ENCODE measurements at regions not wholly inside any gene's neighbourhood (a gene's known extent, or its start where the extent isn't known, plus 50 kb on each side); places are given as distances from the start of the nearest gene placed in this dataset.

DNA sequence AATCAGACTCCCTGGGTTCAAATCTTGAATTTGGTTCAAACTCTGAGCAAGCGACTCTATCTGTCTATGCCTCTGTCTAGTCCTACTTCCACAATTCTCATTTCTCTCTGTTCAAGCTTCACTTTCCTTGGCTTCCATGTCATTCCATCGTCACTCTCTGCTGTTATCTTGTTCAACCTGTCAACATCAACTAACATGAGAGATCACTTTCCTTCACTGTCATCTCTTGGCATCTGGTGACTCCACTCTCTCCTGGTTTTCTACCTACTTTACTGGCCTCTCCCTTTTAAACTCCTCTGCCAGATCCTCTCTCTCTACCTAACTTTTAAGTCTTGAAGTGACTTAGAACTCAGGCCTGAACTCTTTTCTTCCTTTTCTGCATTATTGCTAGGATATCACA, 240.2 kb downstream of the BCAT1 start:
- H3K27me3 ChIP-seq (ENCODE audit: control insufficient read depth in 3 of 3, insufficient read depth in 3 of 3, low read depth in 1 of 3, low read length in 3 of 3), result no peaks in the 10 kb centered on the region
- no peak overlapping the region for H2AFZ ChIP-seq (ENCODE audit: low read length)
- H3K23ac ChIP-seq (ENCODE audit: low read depth, low read length, poor library complexity), result no peak overlapping the region
- peaks cover 0 to 2% of the 10 kb centered on the region in 2 donors for H3K9me3 ChIP-seq (replicated peaks in 1 of 2; ENCODE audit: control insufficient read depth in 2 of 2, insufficient read depth in 1 of 2, low read depth in 1 of 2, low read length in 2 of 2)
- WGBS, 2 donors (ENCODE audit: extremely low coverage in 2 of 2, insufficient read length in 2 of 2, insufficient replicate concordance in 1 of 2), result no CpG with 5 or more reads among the region's 2 CpGs
- H3K4me2 ChIP-seq (ENCODE audit: insufficient read depth, low read length, poor library complexity, severe bottlenecking), result no peak overlapping the region
- no peak for DNase-seq (ENCODE audit: low spot score)
- H3K9ac ChIP-seq (ENCODE audit: low read depth, low read length, poor library complexity), result no peak overlapping the region
- no peak overlapping the region for H4K91ac ChIP-seq (ENCODE audit: low read depth, low read length, poor library complexity)
- no peak overlapping the region for H3K4ac ChIP-seq (ENCODE audit: low read length)
- no peak overlapping the region for H2BK15ac ChIP-seq (ENCODE audit: low read length)
- no peak overlapping the region for H3K27ac ChIP-seq (replicated peaks; ENCODE audit: low read length)
- no peaks in the 10 kb centered on the region for H3K36me3 ChIP-seq (replicated peaks in 1 of 2; ENCODE audit: control insufficient read depth in 2 of 2, insufficient read depth in 2 of 2, low read length in 2 of 2)
- no peak overlapping the region for H3K18ac ChIP-seq (ENCODE audit: low read length)
- H2BK120ac ChIP-seq (ENCODE audit: low read depth, low read length), result no peak overlapping the region
- H2BK12ac ChIP-seq (ENCODE audit: low read length), result no peak overlapping the region
- H3K14ac ChIP-seq (ENCODE audit: low read length), result no peak overlapping the region
- no peaks in the 10 kb centered on the region for H3K4me1 ChIP-seq (ENCODE audit: control insufficient read depth in 2 of 2, insufficient read depth in 1 of 2, low read depth in 1 of 2, low read length in 2 of 2)
- no peaks in the 10 kb centered on the region for H3K79me1 ChIP-seq (ENCODE audit: low read depth, low read length)
- H3K4me3 ChIP-seq (ENCODE audit: low read length in 2 of 2), result no peak overlapping the region
- no peak overlapping the region for H2AK5ac ChIP-seq (ENCODE audit: low read depth, low read length)
- no peak overlapping the region for H2BK5ac ChIP-seq (ENCODE audit: low read length)
- no peak overlapping the region for H4K8ac ChIP-seq (ENCODE audit: low read depth, low read length)

DNA sequence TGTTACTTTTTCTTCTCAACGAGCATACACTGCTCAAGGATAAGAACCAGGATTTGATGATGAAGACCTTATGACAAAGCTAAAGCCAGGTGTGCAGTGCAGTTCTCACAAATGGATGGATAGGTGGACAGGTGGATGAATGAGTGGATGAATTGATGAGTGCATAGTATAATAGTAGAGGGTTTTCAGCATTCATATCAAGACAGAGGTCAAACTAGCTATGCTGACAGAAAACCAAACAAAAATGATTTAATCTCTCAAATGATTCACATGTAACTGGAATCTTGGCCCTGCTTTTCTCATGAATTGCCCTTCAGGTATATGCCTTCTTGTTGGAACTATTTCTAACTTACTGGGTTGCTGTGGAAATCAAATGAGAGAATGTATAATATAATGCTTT, 240.9 kb downstream of the BCAT1 start:
- Histone ChIP-seq H3K4me2 (ENCODE audit: insufficient read depth, low read length, poor library complexity, severe bottlenecking) (no peak overlapping the region), H3K4me1 (ENCODE audit: control insufficient read depth in 2 of 2, insufficient read depth in 1 of 2, low read depth in 1 of 2, low read length in 2 of 2) (no peaks in the 10 kb centered on the region), H4K91ac (ENCODE audit: low read depth, low read length, poor library complexity) (no peak overlapping the region), H2AK5ac (ENCODE audit: low read depth, low read length) (no peak overlapping the region), H3K18ac (ENCODE audit: low read length) (no peak overlapping the region), H2BK5ac (ENCODE audit: low read length) (no peak overlapping the region), H3K36me3 (replicated peaks in 1 of 2; ENCODE audit: control insufficient read depth in 2 of 2, insufficient read depth in 2 of 2, low read length in 2 of 2) (no peaks in the 10 kb centered on the region), H3K4ac (ENCODE audit: low read length) (no peak overlapping the region), H2AFZ (ENCODE audit: low read length) (no peak overlapping the region), H4K8ac (ENCODE audit: low read depth, low read length) (no peak overlapping the region), H3K4me3 (ENCODE audit: low read length in 2 of 2) (no peak overlapping the region), H3K9me3 (replicated peaks in 1 of 2; ENCODE audit: control insufficient read depth in 2 of 2, insufficient read depth in 1 of 2, low read depth in 1 of 2, low read length in 2 of 2) (peaks cover 0 to under 1% of the 10 kb centered on the region in 2 donors), H2BK12ac (ENCODE audit: low read length) (no peak overlapping the region), H3K23ac (ENCODE audit: low read depth, low read length, poor library complexity) (no peak overlapping the region), H3K27me3 (ENCODE audit: control insufficient read depth in 3 of 3, insufficient read depth in 3 of 3, low read depth in 1 of 3, low read length in 3 of 3) (no peaks in the 10 kb centered on the region), H3K14ac (ENCODE audit: low read length) (no peak overlapping the region), H3K9ac (ENCODE audit: low read depth, low read length, poor library complexity) (no peak overlapping the region), H2BK15ac (ENCODE audit: low read length) (no peak overlapping the region), H3K27ac (replicated peaks; ENCODE audit: low read length) (no peak overlapping the region), H2BK120ac (ENCODE audit: low read depth, low read length) (no peak overlapping the region), H3K79me1 (ENCODE audit: low read depth, low read length) (no peaks in the 10 kb centered on the region)
- WGBS, 2 donors (ENCODE audit: extremely low coverage in 2 of 2, insufficient read length in 2 of 2, insufficient replicate concordance in 1 of 2), result no CpG with 5 or more reads among the region's 1 CpG
- DNase-seq (ENCODE audit: low spot score), result no peak

DNA sequence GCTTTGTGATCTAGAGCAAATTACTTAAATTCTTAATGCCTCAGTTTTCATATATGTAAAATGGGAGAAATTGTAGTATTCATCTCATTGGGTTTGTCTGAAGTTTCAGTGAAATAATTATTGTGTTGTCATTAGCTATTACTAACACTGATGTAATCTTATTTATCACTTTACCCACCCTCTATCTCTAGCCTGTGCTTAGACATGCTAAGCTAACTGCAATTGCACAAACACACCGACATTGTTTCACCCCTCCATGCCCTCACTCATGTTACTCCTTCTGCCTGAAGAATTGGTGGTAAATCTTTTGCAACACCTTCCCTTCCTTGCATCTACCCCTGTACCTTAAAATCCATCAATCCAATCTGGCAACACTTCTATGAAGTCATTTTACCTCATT, 241.6 kb downstream of the BCAT1 start:
- Histone ChIP-seq H3K79me1 (ENCODE audit: low read depth, low read length) (no peaks in the 10 kb centered on the region), H2BK12ac (ENCODE audit: low read length) (no peak overlapping the region), H4K8ac (ENCODE audit: low read depth, low read length) (no peak overlapping the region), H3K4ac (ENCODE audit: low read length) (no peak overlapping the region), H2BK5ac (ENCODE audit: low read length) (no peak overlapping the region), H3K9ac (ENCODE audit: low read depth, low read length, poor library complexity) (no peak overlapping the region), H3K23ac (ENCODE audit: low read depth, low read length, poor library complexity) (no peak overlapping the region), H3K27ac (replicated peaks; ENCODE audit: low read length) (no peak overlapping the region), H3K14ac (ENCODE audit: low read length) (no peak overlapping the region), H2AFZ (ENCODE audit: low read length) (no peak overlapping the region), H2AK5ac (ENCODE audit: low read depth, low read length) (no peak overlapping the region), H3K9me3 (replicated peaks in 1 of 2; ENCODE audit: control insufficient read depth in 2 of 2, insufficient read depth in 1 of 2, low read depth in 1 of 2, low read length in 2 of 2) (no peaks in the 10 kb centered on the region), H2BK120ac (ENCODE audit: low read depth, low read length) (no peak overlapping the region), H3K18ac (ENCODE audit: low read length) (no peak overlapping the region), H3K4me3 (ENCODE audit: low read length in 2 of 2) (no peak overlapping the region), H3K36me3 (replicated peaks in 1 of 2; ENCODE audit: control insufficient read depth in 2 of 2, insufficient read depth in 2 of 2, low read length in 2 of 2) (no peaks in the 10 kb centered on the region), H3K4me1 (ENCODE audit: control insufficient read depth in 2 of 2, insufficient read depth in 1 of 2, low read depth in 1 of 2, low read length in 2 of 2) (no peaks in the 10 kb centered on the region), H3K27me3 (ENCODE audit: control insufficient read depth in 3 of 3, insufficient read depth in 3 of 3, low read depth in 1 of 3, low read length in 3 of 3) (no peaks in the 10 kb centered on the region), H4K91ac (ENCODE audit: low read depth, low read length, poor library complexity) (no peak overlapping the region), H2BK15ac (ENCODE audit: low read length) (no peak overlapping the region), H3K4me2 (ENCODE audit: insufficient read depth, low read length, poor library complexity, severe bottlenecking) (no peak overlapping the region)
- no peak for DNase-seq (ENCODE audit: low spot score)
- whole genome bisulfite sequencing, 2 donors (ENCODE audit: extremely low coverage in 2 of 2, insufficient read length in 2 of 2, insufficient replicate concordance in 1 of 2), result no CpG with 5 or more reads among the region's 1 CpG

DNA sequence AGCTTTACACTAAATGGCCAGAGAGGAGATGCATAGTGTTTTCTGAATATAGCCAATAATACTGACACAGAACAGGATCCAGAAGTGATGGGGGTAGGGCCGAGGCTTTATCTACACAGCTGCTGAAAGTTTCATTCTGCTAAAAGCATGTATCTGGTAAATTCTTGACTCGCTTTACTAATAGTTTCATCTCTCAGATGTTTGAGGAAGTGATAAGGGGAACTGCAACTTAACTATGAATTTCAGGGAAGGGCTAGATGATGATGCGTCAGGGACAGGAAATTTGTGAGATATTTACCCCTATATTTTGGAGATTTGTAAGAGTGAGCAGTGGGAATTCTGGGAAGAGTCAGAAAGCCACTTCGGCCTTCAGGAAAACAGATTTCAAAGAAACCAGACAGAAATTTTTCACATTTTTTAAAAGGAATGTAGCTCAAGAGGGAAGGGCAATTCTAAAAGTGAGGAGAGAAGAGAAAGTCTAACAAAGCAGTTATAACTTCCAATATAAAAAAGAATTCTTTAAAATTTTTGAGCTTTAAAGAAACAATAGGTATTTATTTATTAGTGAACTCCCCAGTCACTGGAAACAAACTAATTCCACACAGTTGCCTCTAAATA, 243.1 kb downstream of the BCAT1 start:
- no peaks in the 10 kb centered on the region for H3K4me1 ChIP-seq (ENCODE audit: control insufficient read depth in 2 of 2, insufficient read depth in 1 of 2, low read depth in 1 of 2, low read length in 2 of 2)
- no peaks in the 10 kb centered on the region for H3K27me3 ChIP-seq (ENCODE audit: control insufficient read depth in 3 of 3, insufficient read depth in 3 of 3, low read depth in 1 of 3, low read length in 3 of 3)
- no peak overlapping the region for H3K4me3 ChIP-seq (ENCODE audit: low read length in 2 of 2)
- no peak overlapping the region for H3K9ac ChIP-seq (ENCODE audit: low read depth, low read length, poor library complexity)
- no peak overlapping the region for H3K23ac ChIP-seq (ENCODE audit: low read depth, low read length, poor library complexity)
- peaks cover 0 to 8% of the 10 kb centered on the region in 2 donors for H3K9me3 ChIP-seq (replicated peaks in 1 of 2; ENCODE audit: control insufficient read depth in 2 of 2, insufficient read depth in 1 of 2, low read depth in 1 of 2, low read length in 2 of 2)
- no peak for DNase-seq (ENCODE audit: low spot score)
- H3K36me3 ChIP-seq (replicated peaks in 1 of 2; ENCODE audit: control insufficient read depth in 2 of 2, insufficient read depth in 2 of 2, low read length in 2 of 2), result no peaks in the 10 kb centered on the region
- H2BK12ac ChIP-seq (ENCODE audit: low read length), result no peak overlapping the region
- H2BK120ac ChIP-seq (ENCODE audit: low read depth, low read length), result no peak overlapping the region
- no peak overlapping the region for H3K27ac ChIP-seq (replicated peaks; ENCODE audit: low read length)
- H2BK15ac ChIP-seq (ENCODE audit: low read length), result no peak overlapping the region
- H2AFZ ChIP-seq (ENCODE audit: low read length), result peak overlapping the region; percentile 12
- H2AK5ac ChIP-seq (ENCODE audit: low read depth, low read length), result no peak overlapping the region
- H2BK5ac ChIP-seq (ENCODE audit: low read length), result no peak overlapping the region
- WGBS, 2 donors (ENCODE audit: extremely low coverage in 2 of 2, insufficient read length in 2 of 2, insufficient replicate concordance in 1 of 2), result no CpG with 5 or more reads among the region's 4 CpGs
- H4K8ac ChIP-seq (ENCODE audit: low read depth, low read length), result no peak overlapping the region
- H4K91ac ChIP-seq (ENCODE audit: low read depth, low read length, poor library complexity), result no peak overlapping the region
- no peak overlapping the region for H3K4ac ChIP-seq (ENCODE audit: low read length)
- no peak overlapping the region for H3K14ac ChIP-seq (ENCODE audit: low read length)
- H3K18ac ChIP-seq (ENCODE audit: low read length), result no peak overlapping the region
- no peaks in the 10 kb centered on the region for H3K79me1 ChIP-seq (ENCODE audit: low read depth, low read length)
- H3K4me2 ChIP-seq (ENCODE audit: insufficient read depth, low read length, poor library complexity, severe bottlenecking), result no peak overlapping the region
